IPS-NIHi11 (cell line): ENCODE measurements at regions not wholly inside any gene's neighbourhood (a gene's known extent, or its start where the extent isn't known, plus 50 kb on each side); places are given as distances from the start of the nearest gene placed in this dataset.

Experiments
- DNase-seq: peaks from one replicate; pipeline ENCODE4 v3.0.0; 2012; ENCODE audit warnings: mixed read lengths, low spot score

GRCh38 chr9:86529496-86530275 is 175.5 kb upstream of the TUT7 start:
- DNase-seq = no peak

- DNase-seq = no peak
These were observed 171.8 kb upstream of the TUT7 start for GRCh38 chr9:86526021-86526420.

- no peak for DNase-seq
These were observed 171.0 kb upstream of the TUT7 start for GRCh38 chr9:86525182-86525581.

- no peak for DNase-seq
These were observed 167.8 kb upstream of the TUT7 start for GRCh38 chr9:86521977-86522376.

- no peak for DNase-seq
These were observed 167.1 kb upstream of the TUT7 start for GRCh38 chr9:86521322-86521721.

- no peak for DNase-seq
These were observed 164.9 kb upstream of the TUT7 start for GRCh38 chr9:86519066-86519615.

GRCh38 chr9:86517475-86517874 is 163.3 kb upstream of the TUT7 start:
- no peak for DNase-seq

GRCh38 chr9:86516564-86516963 is 162.4 kb upstream of the TUT7 start:
- DNase-seq = no peak

GRCh38 chr9:86515221-86515620 is 161.0 kb upstream of the TUT7 start:
- no peak for DNase-seq

GRCh38 chr9:86513429-86513828 is 159.2 kb upstream of the TUT7 start:
- no peak for DNase-seq

- no peak for DNase-seq
These were observed 158.7 kb upstream of the TUT7 start for GRCh38 chr9:86512929-86513328.

GRCh38 chr9:86511614-86512360 is 157.6 kb upstream of the TUT7 start:
- no peak for DNase-seq

GRCh38 chr9:86508208-86508903 is 154.1 kb upstream of the TUT7 start:
- DNase-seq = no peak

- DNase-seq = no peak
These were observed 153.0 kb upstream of the TUT7 start for GRCh38 chr9:86507212-86507630.

GRCh38 chr9:86503942-86504341 is 149.7 kb upstream of the TUT7 start:
- no peak for DNase-seq

- DNase-seq = no peak
These were observed 149.1 kb upstream of the TUT7 start for GRCh38 chr9:86503314-86503713.

GRCh38 chr9:86500667-86501435 is 146.6 kb upstream of the TUT7 start:
- no peak for DNase-seq

GRCh38 chr9:86500031-86500430 is 145.8 kb upstream of the TUT7 start:
- no peak for DNase-seq

- no peak for DNase-seq
These were observed 140.5 kb upstream of the TUT7 start for GRCh38 chr9:86494644-86495111.

- no peak for DNase-seq
These were observed 137.5 kb upstream of the TUT7 start for GRCh38 chr9:86491468-86492266.

- DNase-seq = peak; percentile 28
These were observed 134.6 kb upstream of the TUT7 start for GRCh38 chr9:86488794-86489193.
